ENCODE measurements at regions not wholly inside any gene's neighbourhood (a gene's known extent, or its start where the extent isn't known, plus 50 kb on each side); places are given as distances from the start of the nearest gene placed in this dataset.

DNA sequence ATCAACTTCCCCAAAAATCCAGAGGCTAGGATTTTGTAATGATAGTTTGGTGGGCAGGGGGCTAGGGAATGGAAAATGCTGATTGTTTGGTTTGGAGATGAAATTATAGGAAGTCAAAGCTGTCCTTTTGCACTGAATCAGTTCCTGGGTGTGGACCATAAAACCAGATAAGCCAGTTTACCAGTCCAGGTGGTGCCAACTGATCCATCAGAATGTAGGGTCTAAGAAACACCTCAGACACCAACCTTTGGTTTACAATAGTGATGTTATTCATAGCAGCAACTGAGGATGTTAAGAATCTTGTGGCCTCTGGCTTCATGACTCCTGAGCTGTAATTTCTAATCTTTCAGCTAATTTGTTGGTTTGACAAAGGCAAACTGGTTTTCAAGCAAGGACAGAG is 496.6 kb upstream of the EPHA7 start:
- TF ChIP-seq, protein P1, sequence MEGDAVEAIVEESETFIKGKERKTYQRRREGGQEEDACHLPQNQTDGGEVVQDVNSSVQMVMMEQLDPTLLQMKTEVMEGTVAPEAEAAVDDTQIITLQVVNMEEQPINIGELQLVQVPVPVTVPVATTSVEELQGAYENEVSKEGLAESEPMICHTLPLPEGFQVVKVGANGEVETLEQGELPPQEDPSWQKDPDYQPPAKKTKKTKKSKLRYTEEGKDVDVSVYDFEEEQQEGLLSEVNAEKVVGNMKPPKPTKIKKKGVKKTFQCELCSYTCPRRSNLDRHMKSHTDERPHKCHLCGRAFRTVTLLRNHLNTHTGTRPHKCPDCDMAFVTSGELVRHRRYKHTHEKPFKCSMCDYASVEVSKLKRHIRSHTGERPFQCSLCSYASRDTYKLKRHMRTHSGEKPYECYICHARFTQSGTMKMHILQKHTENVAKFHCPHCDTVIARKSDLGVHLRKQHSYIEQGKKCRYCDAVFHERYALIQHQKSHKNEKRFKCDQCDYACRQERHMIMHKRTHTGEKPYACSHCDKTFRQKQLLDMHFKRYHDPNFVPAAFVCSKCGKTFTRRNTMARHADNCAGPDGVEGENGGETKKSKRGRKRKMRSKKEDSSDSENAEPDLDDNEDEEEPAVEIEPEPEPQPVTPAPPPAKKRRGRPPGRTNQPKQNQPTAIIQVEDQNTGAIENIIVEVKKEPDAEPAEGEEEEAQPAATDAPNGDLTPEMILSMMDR (conservative IDR thresholded peaks at IDR 0.05; ENCODE audit: control insufficient read depth, insufficient read depth, low read depth, low read length): no peak
- DNase-seq (ENCODE audit: low read depth): no peak
- no peak overlapping the region for H3K4me3 ChIP-seq (ENCODE audit: control insufficient read depth, low read depth, low read length)

DNA sequence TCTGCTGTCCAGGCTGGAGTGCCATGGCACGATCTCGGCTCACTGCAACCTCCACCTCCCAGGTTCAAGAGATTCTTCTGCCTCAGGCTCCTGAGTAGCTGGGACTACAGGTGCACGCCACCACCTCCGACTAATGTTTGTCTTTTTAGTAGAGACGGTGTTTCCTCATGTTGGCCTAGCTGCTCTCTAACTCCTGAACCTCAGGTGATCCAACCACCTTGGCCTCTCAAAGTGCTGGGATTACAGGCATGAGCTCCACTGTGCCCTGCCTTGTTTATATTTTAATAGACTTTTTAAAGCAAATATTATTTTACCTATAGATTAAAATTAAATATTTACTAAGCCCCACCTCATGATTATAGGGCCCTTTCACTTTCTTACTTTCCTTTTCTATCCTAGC is 483.2 kb upstream of the EPHA7 start:
- TF ChIP-seq, protein P1 (conservative IDR thresholded peaks at IDR 0.05; ENCODE audit: control insufficient read depth, insufficient read depth, low read depth, low read length): no peak
- no peak for DNase-seq (ENCODE audit: low read depth)

GRCh38 chr6:93900142-93900541 is 480.8 kb upstream of the EPHA7 start:
- H3K4me3 ChIP-seq (ENCODE audit: control insufficient read depth, low read depth, low read length): no peak overlapping the region
- DNase-seq (ENCODE audit: low read depth): no peak
- TF ChIP-seq, protein P1 (conservative IDR thresholded peaks at IDR 0.05; ENCODE audit: control insufficient read depth, insufficient read depth, low read depth, low read length): no peak

More for the DNA sequence above, 483.2 kb upstream of the EPHA7 start:
- no peak overlapping the region for H3K4me3 ChIP-seq (ENCODE audit: control insufficient read depth, low read depth, low read length)

- no peak for DNase-seq (ENCODE audit: low read depth)
- TF ChIP-seq, protein P1 (conservative IDR thresholded peaks at IDR 0.05; ENCODE audit: control insufficient read depth, insufficient read depth, low read depth, low read length): no peak
- H3K4me3 ChIP-seq (ENCODE audit: control insufficient read depth, low read depth, low read length): no peak overlapping the region
Observed at GRCh38 chr6:93896081-93896480, 476.7 kb upstream of the EPHA7 start.

GRCh38 chr6:93894521-93894920 is 475.2 kb upstream of the EPHA7 start:
- TF ChIP-seq, protein P1 (conservative IDR thresholded peaks at IDR 0.05; ENCODE audit: control insufficient read depth, insufficient read depth, low read depth, low read length): no peak
- no peak overlapping the region for H3K4me3 ChIP-seq (ENCODE audit: control insufficient read depth, low read depth, low read length)
- DNase-seq (ENCODE audit: low read depth): no peak

DNA sequence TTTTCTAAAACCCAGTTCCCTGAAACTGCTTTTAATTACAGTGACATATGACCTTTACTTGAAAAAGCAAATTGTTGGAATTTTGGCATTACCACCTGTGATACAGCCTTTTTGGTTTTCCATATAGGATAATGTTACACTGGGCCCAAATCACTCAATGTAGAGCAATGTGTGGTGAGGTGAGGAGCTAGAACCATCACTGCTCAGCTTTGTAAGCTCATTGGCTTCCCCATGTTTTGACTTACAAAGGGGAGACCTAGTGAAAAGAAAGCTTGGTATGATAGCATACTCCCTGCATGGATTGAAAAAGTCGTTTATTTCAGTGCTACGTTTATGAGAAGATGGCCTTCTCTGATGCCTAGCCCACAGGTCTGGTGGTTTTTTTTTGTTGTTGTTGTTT is 470.4 kb upstream of the EPHA7 start:
- no peak overlapping the region for H3K4me3 ChIP-seq (ENCODE audit: control insufficient read depth, low read depth, low read length)
- no peak for DNase-seq (ENCODE audit: low read depth)
- TF ChIP-seq, protein P1 (conservative IDR thresholded peaks at IDR 0.05; ENCODE audit: control insufficient read depth, insufficient read depth, low read depth, low read length): no peak

- DNase-seq (ENCODE audit: low read depth): no peak
- H3K4me3 ChIP-seq (ENCODE audit: control insufficient read depth, low read depth, low read length): no peak overlapping the region
- TF ChIP-seq, protein P1 (conservative IDR thresholded peaks at IDR 0.05; ENCODE audit: control insufficient read depth, insufficient read depth, low read depth, low read length): no peak
Observed at GRCh38 chr6:93886416-93886815, 467.1 kb upstream of the EPHA7 start.

Data from fibroblast of mammary gland (primary cell).